Fibroblast of skin of scalp (primary cell): ENCODE measurements at regions not wholly inside any gene's neighbourhood (a gene's known extent, or its start where the extent isn't known, plus 50 kb on each side); places are given as distances from the start of the nearest gene placed in this dataset.
"Not testable (repeated sequence)": the region's sequence is repeated elsewhere in the genome, so short reads cannot be mapped to it uniquely, and the experiment has no call there.

Source experiments
- DNase-seq: peaks from one replicate; pipeline ENCODE4 v3.0.0-alpha.2; 2013

DNA sequence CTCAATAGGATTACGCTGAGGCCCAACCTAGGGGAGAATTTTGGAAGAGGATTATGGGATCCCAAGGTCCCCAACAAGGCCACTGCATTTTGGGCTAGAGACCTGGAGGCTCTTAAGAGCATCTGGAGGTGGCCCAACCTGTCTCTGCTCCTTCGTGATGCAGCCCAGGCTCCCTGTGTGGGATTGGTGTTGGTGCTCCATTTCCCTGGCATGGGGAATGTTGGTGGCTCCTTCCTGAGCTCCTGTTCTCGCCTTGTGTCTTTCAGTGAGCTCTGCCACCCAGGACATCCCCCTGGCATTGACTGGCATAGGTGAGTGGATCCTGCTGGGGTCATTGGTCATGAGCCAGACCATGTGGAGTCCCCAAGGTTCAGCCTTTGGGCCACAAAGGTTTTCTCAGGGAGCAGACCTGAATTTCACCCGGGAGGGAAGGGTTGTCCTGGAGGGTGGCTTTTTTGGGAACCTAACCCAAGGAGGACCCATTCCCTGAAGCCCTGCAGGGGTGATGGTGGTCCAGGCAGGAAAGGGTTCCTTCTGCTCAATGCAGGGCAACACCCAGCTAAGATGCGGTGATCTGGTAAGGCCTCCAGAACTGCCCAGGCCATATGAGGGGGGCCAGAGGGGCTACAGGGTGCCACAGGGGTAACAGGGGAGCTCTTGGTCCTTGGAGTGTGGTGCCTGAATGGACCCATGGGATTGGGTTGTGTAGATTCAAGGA, 202.5 kb downstream of the UBE3A start:
- no peak for DNase-seq

DNA sequence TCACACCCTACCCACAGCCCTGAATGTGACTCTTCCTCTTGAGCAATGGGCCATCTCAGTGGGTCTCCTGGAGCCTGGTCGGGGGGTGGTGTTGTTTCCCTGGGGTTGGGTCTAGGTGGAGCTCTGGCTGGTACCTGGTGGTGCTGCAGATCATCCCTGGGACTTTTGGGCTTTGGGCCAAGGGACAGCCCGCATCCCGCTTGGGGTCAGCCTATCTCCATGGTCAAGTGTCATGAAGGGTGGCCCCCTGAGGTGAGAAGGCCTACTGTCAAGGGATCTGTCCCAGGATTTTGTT, 202.0 kb downstream of the UBE3A start:
- no peak for DNase-seq

DNA sequence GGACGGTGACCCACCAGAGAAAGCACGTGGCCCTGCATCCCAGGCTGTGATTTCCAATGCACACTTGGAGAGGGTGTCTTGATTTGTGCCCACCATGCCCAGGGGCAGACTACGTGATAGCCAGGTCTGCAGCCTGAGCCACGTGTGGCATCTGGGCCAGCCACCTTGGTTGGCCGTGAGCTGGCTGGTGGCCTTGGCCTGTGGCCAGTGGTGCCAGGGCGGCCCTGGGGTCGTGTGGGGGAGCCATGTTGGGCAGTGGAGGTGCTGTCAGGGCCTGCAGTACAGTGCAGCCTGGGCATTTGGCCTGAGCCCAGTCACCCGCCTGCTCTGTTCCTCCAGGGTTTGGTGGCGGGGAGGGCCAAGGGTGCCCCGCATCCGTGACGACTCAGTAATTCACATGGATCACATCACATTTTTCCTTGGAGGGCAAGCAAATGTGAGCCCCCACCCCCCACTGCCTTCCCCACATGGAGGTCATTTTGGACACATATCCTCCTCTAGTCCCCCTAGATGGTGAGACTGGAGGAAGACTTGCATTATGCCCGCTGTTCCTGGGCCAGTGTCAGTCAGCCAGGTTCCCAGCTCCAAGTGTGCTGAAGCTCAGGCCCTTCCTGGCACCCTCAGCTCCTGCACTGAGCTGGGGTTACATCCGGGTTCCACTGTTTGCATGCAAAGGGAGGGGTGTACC, 201.4 kb downstream of the UBE3A start:
- DNase-seq = no peak

DNA sequence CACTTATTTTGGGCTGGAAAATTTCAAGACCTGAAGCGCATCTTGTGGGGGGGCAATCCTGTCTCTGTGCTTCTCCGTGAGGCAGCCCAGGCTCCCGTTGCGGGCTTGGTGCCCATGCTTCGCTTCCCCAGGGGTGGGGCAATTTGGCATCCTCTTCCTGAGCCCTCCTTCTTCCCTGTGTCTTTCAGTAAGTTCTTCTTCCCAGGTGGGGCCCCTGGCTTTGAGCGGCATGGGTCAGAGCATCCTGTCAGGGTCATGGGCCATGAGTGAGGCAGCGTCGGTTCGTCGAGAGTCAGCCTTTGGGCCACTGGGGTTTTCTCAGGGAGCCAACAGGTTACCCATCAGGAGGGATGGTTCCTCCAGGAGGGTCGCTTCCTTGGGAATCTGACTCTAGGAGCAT, 200.7 kb downstream of the UBE3A start:
- DNase-seq = no peak

DNA sequence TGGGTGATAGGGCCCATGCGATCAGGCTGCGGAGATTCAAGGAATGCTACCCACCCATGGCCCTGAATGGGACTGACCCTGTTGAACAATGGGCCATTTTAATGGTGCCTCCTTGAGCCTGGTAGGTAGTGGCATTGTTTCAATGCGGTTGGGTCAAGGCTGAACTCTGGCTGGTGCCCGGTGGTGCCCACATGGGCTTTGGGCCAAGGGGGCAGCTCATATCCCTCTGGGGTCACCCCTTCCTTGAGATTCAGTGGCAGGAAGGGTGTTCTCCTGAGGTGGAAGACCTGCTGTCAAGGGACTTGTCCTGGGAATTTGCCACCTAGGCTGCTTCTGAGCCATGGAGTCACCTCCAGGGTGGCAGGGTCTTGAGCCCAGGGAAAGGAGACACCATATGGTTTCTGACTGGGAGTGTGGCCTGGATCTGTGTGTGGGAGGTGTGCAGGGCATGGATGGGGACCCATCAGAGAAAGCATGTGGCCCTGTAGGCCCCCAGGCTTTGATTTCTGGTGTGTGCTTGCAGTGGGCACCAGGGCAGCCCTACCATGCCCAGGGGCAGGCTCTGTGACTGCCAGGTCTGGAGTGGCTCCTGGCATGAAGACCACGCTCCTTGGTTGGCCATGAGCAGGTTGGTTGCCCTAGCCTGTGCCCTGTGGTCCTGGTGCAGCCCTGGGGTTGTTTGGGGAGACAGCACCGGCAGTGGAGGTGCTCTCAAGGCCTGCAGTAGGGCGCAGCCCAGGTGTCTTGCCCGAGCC, 199.9 kb downstream of the UBE3A start:
- no peak for DNase-seq

DNA sequence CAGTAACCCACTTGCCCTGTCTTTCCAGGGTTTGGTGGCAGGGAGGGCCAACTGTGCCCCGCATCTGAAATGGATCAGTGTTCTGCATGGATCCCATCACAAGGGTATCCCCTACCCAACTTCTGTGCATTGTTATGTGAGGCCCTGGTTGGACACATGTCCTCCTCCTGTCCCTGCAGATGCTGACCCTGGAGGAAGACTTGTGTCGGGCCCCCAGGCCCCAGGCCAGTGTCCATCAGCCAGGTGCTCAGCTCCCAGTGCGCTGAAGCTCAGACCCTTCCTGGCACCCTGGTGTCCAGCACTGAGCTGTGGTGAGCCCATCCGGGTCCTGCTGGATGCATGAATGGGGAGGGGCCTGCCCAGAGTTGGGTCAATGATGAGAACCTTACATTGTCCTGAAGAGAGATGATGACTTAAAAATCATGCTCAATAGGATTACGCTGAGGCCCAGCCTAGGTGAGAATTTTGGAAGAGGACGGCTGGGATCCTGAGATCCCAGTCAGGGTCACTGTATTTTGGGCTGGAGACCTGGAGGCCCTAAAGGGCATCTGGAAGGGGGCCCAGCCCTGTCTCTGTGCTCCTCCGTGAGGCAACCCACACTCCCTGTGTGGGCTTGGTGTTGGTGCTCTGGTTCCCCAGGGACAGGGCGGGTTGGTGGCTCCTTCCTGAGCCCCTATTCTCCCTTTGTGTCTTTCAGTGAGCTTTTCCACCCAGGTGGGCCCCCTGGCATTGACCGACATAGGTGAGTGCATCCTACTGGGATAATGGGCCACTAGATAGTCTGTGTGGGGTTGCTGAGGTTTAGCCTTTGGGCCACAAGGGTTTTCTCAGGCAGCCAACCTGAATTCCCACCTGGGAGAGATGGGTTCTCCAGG, 199.1 kb downstream of the UBE3A start:
- no peak for DNase-seq

DNA sequence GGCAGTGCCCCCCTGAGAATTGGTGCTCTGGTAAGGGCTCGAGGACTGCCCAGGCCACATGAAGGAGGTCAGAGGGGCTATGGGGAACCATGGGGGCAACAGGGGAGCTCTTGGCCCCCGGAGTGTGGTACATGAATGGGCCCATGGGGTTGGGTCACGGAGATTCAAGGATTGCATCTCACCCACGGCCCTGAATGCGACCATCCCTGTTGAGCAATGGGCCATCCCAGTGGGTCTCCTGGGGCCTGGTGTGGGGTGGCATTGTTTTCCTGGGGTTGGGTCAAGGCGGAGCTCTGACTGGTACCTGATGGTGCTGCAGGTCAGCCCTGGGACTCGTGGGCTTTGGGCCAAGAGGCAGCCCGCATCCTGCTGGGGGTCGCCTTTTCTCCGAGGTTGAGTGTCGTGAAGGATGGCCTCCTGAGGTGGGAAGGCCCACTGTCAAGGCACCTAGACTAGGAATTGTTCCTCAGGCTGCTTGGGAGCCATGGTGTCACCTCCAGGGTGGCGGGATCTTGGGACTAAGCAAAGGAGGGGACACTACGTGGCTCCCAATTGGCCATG, 198.3 kb downstream of the UBE3A start:
- no peak for DNase-seq

DNA sequence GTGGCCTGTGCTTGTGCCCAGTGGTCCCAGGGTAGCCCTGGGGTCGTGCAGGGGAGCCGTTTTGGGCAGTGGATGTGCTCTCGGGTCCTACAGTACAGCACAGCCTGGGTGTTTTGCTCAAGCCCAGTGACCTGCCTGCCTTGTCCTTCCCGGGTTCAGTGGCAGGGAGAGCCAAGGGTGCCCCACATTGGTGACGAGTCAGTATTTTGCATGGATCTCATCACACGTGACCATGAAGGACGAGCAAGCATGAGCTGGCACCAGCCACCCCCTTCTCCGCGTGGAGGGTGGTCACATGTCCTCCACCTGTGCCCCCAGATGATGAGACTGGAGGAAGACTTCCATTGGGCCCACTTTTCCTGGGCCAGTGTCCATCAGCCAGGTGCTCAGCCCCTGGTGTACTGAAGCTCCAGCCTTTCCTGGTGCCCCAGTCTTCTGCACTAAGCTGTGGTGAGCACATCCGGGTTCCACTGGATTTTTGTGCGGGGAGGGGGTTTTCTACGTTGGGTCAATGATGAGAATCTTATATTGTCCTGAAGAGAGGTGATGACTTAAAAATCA, 197.5 kb downstream of the UBE3A start:
- DNase-seq = no peak

DNA sequence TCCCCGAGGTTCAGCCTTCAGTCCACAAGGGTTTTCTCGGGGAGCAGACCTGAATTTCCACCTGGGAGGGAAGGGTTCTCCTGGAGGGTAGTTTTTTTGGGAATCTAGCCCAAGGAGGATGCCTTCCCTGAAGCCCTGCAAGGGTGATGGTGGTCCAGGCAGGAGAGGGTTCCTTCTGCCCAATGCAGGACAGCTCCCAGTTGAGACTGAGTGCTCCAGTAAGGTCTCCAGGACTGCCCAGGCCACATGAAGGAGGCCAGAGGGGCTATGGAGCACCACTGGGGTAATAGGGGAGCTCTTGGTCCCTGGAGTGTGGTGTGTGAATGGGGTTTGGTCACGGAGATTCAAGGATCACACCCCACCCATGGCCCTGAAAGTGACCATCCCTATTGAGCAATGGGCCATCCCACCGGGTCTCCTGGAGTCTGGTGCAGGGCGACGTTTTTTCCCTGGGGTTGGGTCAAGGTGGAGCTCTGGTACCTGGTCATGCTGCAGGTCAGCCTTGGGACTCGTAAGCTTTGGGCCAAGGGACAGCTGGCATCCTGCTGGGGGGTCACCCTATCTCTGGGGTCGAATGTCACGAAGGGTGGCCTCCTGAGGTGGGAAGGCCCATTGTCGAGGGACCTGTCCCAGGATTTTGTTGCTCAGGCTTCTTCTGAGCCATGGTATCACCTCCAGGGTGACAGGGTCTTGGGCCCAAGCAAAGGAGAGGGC, 196.5 kb downstream of the UBE3A start:
- DNase-seq = no peak

DNA sequence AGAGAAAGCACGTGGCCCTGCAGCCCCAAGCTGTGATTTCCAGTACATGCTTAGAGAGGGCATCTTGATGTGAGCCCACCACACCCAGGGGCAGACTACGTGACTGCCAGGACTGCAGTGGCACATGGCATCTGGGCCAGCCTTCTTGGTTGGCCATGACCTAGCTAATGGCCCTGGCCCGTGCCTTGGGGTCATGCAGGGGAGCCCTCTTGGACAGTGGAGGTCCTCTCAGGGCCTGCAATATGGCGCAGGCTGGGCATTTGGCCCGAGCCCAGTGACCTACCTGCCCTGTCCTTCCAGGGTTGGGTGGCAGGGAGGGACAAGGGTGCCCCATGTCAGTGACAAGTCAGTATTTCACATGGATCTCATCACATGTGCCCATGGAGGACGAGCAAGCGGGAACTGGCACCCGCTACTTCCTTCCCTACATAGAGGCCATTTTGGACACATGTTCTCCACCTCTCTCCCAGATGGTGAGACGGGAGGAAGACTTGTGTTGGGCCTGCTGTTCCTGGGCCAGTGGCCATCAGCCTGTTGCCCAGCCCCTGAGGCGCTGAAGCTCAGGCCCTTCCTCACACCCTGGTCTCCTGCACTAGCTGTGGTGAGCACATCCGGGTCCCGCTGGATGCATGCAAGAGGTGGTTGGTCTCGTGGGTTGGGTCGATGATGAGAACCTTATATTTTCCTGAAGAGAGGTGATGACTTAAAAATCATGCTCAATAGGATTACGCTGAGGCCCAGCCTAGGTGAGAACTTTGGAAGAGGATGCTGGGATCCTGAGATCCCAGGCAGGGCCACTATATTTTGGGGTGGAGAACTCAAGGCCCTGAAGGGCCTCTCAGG, 195.6 kb downstream of the UBE3A start:
- no peak for DNase-seq

DNA sequence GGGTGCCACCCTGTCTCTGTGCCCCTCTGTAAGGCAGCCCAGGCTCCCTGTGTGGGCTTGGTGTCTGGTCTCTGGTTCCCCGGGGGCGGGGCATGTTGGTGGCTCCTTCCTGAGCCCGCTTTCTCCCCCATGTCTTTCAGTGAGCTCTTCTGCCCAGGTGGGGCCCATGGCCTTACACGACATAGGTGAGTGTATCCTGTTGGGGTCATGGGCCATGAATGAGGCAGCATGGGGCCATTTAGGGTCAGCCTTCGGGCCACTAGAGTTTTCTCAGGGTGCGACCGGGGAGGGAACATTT, 195.1 kb downstream of the UBE3A start:
- no peak for DNase-seq

DNA sequence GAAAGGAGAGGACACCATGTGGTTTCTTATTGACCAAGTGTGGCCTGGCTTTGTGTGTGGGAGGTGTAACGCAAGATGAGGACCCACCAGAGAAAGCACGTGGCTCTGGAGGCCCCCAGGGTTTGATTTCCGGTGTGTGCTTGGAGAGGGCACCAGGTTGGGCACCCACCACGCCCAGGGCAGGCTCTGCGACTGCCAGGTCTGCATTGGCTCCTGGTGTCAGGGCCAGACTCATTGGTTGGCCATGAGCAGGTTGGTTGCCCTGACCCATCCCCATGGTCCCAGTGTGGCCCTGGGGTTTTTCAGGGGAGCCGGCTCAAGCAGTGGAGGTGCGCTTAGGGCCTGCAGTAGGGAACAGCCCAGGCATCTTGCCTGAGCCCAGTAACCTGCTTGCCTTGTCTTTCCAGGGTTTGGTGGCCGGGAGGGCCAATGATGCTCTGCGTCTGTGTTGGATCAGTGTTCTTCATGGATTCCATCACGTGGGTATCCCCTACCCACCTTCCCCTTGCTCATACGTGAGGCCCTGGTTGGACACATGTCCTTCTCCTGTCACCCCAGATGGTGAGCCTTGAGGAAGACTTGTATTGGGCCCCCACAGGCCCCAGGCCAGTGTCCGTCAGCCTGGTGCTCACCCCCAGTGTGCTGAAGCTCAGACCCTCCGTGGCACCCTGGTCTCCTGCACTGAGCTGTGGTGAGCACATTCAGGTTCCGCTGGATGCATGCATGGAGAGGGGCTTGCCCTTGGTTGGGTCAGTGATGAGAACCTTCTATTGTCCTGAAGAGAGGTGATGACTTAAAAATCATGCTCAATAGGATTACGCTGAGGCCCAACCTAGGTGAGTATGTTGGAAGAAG, 193.9 kb downstream of the UBE3A start:
- no peak for DNase-seq

DNA sequence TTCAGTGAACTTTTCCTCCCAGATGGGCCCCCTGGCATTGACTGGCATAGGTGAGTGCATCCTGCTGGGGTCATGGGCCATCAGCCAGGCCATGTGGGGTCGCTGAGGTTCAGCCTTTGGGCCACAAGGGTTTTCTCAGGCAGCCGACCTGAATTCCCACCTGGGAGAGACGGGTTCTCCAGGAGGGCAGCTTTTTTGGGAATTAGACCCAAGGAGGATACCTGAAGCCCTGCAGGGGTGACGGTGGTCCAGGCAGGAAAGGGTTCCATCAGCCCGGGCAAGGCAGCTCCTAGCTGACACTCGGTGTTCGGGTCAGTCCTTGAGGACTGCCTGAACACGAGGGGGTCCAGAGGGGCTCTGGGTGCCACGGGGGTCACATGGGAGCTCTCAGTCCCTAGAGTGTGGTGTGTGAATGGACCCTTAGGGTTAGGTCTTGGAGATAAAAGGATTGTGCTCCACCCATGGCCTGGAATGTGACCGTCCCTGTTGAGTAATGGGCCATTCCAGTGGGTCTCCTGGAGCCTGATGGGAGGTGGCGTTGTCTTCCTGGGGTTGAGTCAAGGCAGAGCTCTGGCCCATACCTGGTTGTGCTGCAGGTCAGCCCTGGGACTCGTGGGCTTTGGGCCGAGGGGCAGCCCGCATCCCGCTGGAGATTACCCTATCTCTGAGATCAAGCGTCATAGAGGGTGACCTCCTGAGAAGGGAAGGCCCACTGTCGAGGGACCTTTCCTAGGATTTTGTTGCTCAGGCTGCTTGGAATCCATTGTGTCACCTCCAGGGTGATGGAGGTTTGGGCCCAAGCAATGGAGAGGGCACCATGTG, 192.8 kb downstream of the UBE3A start:
- no peak for DNase-seq

DNA sequence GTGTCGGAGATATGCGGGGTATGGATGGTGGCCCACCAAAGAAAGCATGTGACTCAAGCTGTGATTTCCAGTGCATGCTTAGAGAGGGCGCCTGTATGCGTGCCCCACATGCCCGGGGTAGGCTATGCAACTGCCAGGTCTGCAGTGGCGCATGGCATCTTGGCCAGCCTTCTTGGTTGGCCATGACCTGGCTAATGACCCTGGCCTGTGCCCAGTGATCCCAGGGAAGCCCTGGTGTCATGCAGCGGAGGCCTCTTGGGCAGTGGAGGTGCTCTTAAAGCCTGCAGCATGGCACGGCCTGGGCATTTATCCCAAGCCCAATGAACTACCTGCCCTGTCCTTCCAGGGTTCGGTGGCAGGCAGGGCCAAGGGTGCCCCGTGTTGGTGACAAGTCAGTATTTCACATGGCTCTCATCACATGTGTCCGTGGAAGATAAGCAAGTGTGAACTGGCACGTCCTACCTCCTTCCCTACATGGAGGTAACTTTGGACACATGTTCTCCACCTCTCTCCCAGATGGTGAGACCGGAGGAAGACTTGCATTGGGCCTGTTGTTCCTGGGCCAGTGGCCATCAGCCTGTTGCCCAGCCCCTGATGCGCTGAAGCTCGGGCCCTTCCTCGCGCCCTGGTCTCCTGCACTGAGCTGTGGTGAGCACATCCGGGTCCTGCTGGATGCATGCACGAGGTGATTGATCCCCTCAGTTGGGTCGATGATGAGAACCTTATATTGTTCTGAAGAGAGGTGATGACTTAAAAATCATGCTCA, 192.0 kb downstream of the UBE3A start:
- DNase-seq = no peak

DNA sequence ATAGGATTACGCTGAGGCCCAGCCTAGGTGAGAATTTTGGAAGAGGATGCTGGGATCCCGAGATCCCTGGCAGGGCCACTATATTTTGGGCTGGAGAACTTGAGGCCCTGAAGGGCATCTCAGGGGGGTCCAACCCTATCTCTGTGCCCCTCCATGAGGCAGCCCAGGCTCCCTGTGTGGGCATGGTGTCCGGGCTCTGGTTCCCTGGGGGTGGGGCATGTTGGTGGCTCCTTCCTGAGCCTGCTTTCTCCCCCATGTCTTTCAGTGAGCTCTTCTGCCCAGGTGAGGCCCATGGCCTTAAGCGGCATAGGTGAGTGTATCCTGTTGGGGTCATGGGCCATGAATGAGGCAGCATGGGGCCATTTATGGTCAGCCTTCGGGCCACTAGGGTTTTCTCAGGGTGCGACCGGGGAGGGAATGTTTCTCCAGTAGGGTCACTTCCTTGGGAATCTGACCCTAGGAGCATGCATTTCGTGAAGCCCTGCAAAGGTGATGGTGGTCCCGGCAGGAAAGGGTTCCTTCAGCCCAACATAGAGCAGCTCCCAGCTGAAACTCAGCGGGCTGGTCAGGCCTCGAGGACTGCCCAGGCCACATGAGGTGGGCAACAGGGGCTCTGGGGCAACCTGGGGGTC, 191.3 kb downstream of the UBE3A start:
- DNase-seq = no peak

DNA sequence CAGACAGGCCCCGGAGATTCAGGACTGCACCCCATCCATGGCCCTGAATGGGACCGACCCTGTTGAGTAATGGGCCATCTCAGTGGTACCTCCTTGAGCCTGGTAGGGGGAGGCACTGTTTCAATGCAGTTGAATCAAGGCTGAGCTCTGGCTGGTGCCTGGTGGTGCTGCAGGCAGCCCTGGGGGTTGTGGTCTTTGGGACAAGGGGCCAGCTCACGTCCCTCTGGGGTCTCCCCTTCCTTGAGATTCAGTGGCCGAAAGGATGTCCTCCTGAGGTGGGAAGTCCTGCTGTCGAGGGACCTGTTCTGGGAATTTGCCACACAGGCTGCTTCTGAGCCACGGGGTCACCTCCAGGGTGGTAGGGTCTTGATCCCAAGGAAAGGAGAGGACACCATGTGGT, 190.7 kb downstream of the UBE3A start:
- not testable (repeated sequence) for DNase-seq

DNA sequence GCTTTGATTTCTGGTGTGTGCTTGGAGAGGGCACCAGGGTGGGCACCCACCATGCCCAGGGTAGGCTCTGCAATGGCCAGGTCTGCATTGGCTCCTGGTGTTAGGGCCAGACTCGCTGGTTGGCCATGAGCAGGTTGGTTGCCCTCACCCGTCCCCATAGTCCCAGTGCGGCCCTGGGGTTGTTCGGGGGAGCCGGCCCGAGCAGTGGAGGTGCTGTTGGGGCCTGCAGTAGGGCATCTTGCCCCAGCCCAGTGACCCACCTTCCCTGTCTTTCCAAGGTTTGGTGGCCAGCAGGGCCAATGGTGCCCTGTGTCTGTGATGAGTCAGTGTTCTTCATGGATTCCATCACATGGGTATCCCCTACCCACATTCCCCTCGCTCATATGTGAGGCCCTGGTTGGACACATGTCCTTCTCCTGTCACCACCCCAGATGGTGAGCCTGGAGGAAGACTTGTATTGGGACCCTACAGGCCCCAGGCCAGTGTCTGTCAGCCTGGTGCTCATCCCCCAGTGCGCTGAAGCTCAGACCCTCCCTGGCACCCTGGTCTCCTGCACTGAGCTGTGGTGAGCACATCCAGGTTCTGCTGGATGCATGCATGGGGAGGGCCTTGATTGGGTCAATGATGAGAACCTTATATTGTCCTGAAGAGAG, 190.1 kb downstream of the UBE3A start:
- DNase-seq = no peak
